Lung (tissue), 11 donors: ENCODE measurements at regions not wholly inside any gene's neighbourhood (a gene's known extent, or its start where the extent isn't known, plus 50 kb on each side); places are given as distances from the start of the nearest gene placed in this dataset.

Experiments used
- ATAC-seq: fragments of 200-7000 bp; cut with Tn5 transposase; one replicate; pipeline ENCODE4 v1.9.1; 2020; ENCODE audit warnings: moderate number of reproducible peaks; ENCODE audit not compliant: insufficient read depth, low FRiP score
- DNase-seq, 3 donors: peaks; one replicate each; pipeline ENCODE4 v3.0.0-alpha.2; 2013 to 2017
- H3K27ac ChIP-seq, 2 donors: one replicate each; pipeline ENCODE4 v1.5.1; 2013; ENCODE audit warnings: mild to moderate bottlenecking in 2 of 2, moderate library complexity in 2 of 2, control low read depth in 1 of 2, inconsistent platforms in 1 of 2, low read depth in 1 of 2, low read length in 1 of 2
- H3K27me3 ChIP-seq, 3 donors: one replicate each; pipeline ENCODE4 v1.5.1; 2013; ENCODE audit warnings: low read length in 2 of 3; ENCODE audit not compliant: control insufficient read depth in 3 of 3, insufficient read depth in 3 of 3
- H3K36me3 ChIP-seq, 4 donors: one replicate each; pipeline ENCODE4 v1.5.1; 2013; ENCODE audit warnings: low read length in 4 of 4, mild to moderate bottlenecking in 1 of 4, moderate library complexity in 1 of 4; ENCODE audit not compliant: control insufficient read depth in 4 of 4, insufficient read depth in 4 of 4
- H3K4me1 ChIP-seq, 5 donors: one replicate each; pipeline ENCODE4 v1.5.1; 2013; ENCODE audit warnings: low read length in 5 of 5, mild to moderate bottlenecking in 2 of 5, moderate library complexity in 1 of 5; ENCODE audit not compliant: control insufficient read depth in 5 of 5, insufficient read depth in 5 of 5
- H3K4me3 ChIP-seq: one replicate; pipeline ENCODE4 v1.5.1; 2013; ENCODE audit warnings: mild to moderate bottlenecking, control low read depth, moderate library complexity
- H3K9ac ChIP-seq, 2 donors: one replicate each; pipeline ENCODE4 v1.5.1; 2013; ENCODE audit warnings: low read length in 2 of 2, control low read depth in 1 of 2; ENCODE audit not compliant: insufficient read depth in 1 of 2
- H3K9me3 ChIP-seq, 4 donors: one replicate each; pipeline ENCODE4 v1.5.1; 2013; ENCODE audit warnings: low read length in 3 of 4, mild to moderate bottlenecking in 1 of 4, moderate library complexity in 1 of 4; ENCODE audit not compliant: control insufficient read depth in 4 of 4, insufficient read depth in 3 of 4
- WGBS, 2 donors: extraction: QIAGEN DNeasy Blood & Tissue Kit; methylation state at CpG; one replicate each; pipeline ENCODE4 v1.1.7; 2013; 5-methylcytosine and 5-hydroxymethylcytosine counted together
- TF ChIP-seq, protein P1 (sequence below): IDR thresholded peaks from 2 replicates; pipeline ENCODE4 v1.5.1; 2012; ENCODE audit warnings: mild to moderate bottlenecking; ENCODE audit errors: control extremely low read depth, extremely low read depth
- donor health status: control.
- donor health status: control.
- donor health status: Bipolar disorder and iron deficiency.
- donor health status: healthy.
- donor health status: DM: yes; HTN: yes; CAD: no.

DNA sequence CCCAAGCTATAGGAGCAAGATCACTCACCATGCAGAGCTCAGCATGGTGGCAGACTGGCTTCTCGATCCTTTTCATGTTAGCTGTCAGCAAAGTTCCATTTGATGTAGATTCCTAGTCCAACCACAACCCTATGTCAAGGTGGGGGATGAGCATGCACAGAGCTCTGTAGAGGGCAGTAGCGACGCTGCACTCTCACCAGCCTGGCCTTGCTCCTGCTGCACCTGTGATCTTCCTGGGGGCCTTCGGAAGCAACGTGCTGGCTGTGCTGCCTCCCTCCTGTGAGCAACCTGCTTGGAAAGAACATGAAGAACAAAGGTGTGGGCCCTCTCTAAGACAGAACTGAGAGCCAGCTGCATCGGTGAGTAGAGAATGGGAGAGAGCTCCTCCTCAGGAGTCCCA, 479.4 kb upstream of the MYT1L start:
- peak overlapping the region; percentile 25 for H3K4me3 ChIP-seq
- WGBS, 2 donors = 65 to 67% methylated on average over 6 of the region's 6 CpGs
- no peaks in the 10 kb centered on the region for H3K36me3 ChIP-seq
- ATAC-seq (no peak), DNase-seq (no peak)
- no peak overlapping the region for H3K27ac ChIP-seq
- no peaks in the 10 kb centered on the region for H3K4me1 ChIP-seq
- H3K9ac ChIP-seq = no peak overlapping the region
- peaks cover 0 to 20% (median 4%) of the 10 kb centered on the region in 4 donors for H3K9me3 ChIP-seq
- TF ChIP-seq, protein P1, sequence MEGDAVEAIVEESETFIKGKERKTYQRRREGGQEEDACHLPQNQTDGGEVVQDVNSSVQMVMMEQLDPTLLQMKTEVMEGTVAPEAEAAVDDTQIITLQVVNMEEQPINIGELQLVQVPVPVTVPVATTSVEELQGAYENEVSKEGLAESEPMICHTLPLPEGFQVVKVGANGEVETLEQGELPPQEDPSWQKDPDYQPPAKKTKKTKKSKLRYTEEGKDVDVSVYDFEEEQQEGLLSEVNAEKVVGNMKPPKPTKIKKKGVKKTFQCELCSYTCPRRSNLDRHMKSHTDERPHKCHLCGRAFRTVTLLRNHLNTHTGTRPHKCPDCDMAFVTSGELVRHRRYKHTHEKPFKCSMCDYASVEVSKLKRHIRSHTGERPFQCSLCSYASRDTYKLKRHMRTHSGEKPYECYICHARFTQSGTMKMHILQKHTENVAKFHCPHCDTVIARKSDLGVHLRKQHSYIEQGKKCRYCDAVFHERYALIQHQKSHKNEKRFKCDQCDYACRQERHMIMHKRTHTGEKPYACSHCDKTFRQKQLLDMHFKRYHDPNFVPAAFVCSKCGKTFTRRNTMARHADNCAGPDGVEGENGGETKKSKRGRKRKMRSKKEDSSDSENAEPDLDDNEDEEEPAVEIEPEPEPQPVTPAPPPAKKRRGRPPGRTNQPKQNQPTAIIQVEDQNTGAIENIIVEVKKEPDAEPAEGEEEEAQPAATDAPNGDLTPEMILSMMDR = no peak
- no peaks in the 10 kb centered on the region for H3K27me3 ChIP-seq

DNA sequence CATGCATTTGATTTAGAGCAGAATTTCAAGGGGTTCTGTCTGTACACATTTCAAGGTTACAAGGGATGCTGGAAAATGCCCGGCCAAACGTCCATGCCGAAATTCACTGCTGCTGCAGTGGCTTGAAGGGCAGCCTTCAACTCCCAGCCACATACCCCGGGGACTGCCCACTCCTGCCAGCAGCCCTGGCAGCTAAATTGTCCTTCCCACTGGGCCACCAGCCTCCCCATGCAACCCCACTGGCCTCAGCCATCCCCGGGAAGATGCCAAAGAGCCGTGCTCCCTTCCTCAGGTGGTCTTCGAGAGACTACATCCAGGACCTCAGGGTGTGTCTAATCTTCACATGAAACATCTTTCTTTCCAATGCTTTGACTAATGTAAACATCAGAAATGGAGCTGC, 478.7 kb upstream of the MYT1L start:
- Histone ChIP-seq H3K4me3 (no peak overlapping the region), H3K9me3 (peaks cover 0 to 21% (median 4%) of the 10 kb centered on the region in 4 donors), H3K27me3 (no peaks in the 10 kb centered on the region), H3K4me1 (no peaks in the 10 kb centered on the region), H3K36me3 (no peaks in the 10 kb centered on the region), H3K27ac (no peak overlapping the region), H3K9ac (no peak overlapping the region)
- DNase-seq = no peak
- TF ChIP-seq, protein P1 = no peak
- ATAC-seq = no peak
- 84 to 89% methylated on average over 7 of the region's 7 CpGs for whole genome bisulfite sequencing, 2 donors

DNA sequence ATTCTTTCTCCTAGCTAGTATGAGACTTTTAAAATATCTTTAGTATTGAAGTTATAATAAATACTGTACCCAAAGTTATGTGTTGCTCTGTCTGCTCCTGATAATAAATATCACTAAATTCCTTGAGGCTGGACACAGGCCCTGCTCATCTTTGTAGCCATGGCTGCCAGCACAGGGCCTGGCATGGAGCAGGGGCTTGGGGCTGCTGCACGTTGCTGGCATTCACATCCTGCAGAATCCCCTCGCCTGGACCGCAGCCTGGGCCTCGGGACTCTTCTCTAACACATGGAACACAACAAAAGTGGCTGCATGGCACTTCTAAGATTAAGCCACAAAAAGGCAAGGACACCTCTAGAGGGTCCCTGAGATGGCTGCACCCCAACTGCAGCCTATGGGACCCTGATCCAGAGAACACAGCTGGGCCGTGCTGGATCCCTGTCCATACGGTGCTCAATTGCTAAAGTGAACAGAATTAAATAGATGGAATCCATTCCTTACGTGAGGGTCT, 477.5 kb upstream of the MYT1L start:
- Histone ChIP-seq H3K36me3 (no peaks in the 10 kb centered on the region), H3K27ac (no peak overlapping the region), H3K9me3 (peaks cover 0 to 22% (median 0%) of the 10 kb centered on the region in 4 donors), H3K4me3 (no peak overlapping the region), H3K27me3 (no peaks in the 10 kb centered on the region), H3K9ac (no peak overlapping the region), H3K4me1 (no peaks in the 10 kb centered on the region)
- TF ChIP-seq, protein P1 = no peak
- ATAC-seq = no peak
- DNase-seq = no peak
- 69 to 82% methylated on average over 7 of the region's 7 CpGs for WGBS, 2 donors

DNA sequence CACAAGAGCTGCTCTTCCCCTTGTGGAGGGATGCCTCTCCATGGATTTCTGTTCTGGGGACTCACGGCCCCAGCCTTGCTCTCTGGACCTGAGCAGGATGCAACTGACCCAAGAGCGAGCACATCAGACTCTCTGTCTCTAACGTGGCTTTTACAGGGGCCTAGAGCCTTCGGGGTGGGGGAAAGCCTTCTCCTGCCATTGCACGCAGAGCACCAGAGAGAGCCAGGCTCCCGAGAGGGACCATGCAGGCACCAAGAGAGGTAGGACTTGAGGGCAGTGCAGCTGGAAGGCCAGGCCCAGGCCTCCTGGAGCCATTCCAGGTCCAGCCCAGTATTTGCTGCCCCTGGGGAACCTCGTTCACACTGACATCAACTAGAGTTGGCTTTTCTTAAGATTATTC, 475.6 kb upstream of the MYT1L start:
- Histone ChIP-seq H3K36me3 (no peaks in the 10 kb centered on the region), H3K9ac (no peak overlapping the region), H3K9me3 (peaks cover 0 to 18% (median 2%) of the 10 kb centered on the region in 4 donors), H3K27ac (no peak overlapping the region), H3K27me3 (no peaks in the 10 kb centered on the region), H3K4me1 (no peaks in the 10 kb centered on the region), H3K4me3 (no peak overlapping the region)
- ATAC-seq = no peak
- TF ChIP-seq, protein P1 = no peak
- DNase-seq = no peak
- WGBS, 2 donors = 85 to 92% methylated on average over 7 of the region's 7 CpGs
